Testis (tissue), 2 donors: ENCODE measurements at regions not wholly inside any gene's neighbourhood (a gene's known extent, or its start where the extent isn't known, plus 50 kb on each side); places are given as distances from the start of the nearest gene placed in this dataset.

Experiments
- DNase-seq: peaks from one replicate; pipeline ENCODE4 v3.0.0-alpha.2; 2019
- H3K27ac ChIP-seq, 2 donors: fragments of 200-600 bp; sonication (generic); one replicate each; pipeline ENCODE4 v1.5.1; 2019
- H3K27me3 ChIP-seq: fragments of 200-600 bp; sonication (generic); one replicate; pipeline ENCODE4 v1.5.1; 2019
- H3K36me3 ChIP-seq: fragments of 200-600 bp; sonication (generic); one replicate; pipeline ENCODE4 v1.5.1; 2017; ENCODE audit warnings: low read depth; ENCODE audit errors: missing control alignments
- H3K4me1 ChIP-seq: fragments of 200-600 bp; sonication (generic); one replicate; pipeline ENCODE4 v1.5.1; 2019
- H3K4me3 ChIP-seq, 2 donors: fragments of 200-600 bp; sonication (generic); one replicate each; pipeline ENCODE4 v1.5.1; 2017 to 2019
- H3K9me3 ChIP-seq: fragments of 200-600 bp; sonication (generic); one replicate; pipeline ENCODE4 v1.5.1; 2017
- CTCF ChIP-seq, 3 experiments: fragments of 450-650 bp in 2 of 3; fragments of 200-600 bp in 1 of 3; sonication (generic) in 1 of 3; IDR thresholded peaks; one replicate each; pipeline ENCODE4 v1.5.1; 2016 to 2019; ENCODE audit warnings: antibody characterized with exemption in 3 of 3, mild to moderate bottlenecking in 2 of 3, moderate library complexity in 1 of 3
- POLR2A ChIP-seq: fragments of 450-650 bp; IDR thresholded peaks from one replicate; pipeline ENCODE4 v1.6.1; 2017; ENCODE audit warnings: antibody characterized with exemption, mild to moderate bottlenecking, moderate library complexity
- WGBS, 2 donors: methylation state at CpG; one replicate each; pipeline ENCODE4 v1.1.5; 2018; 5-methylcytosine and 5-hydroxymethylcytosine counted together
- intact Hi-C: fragments of 100-400 bp; cut with DNase I; formaldehyde crosslinking; loops from one replicate; pipeline ENCODE4 v1.15.1; 2023; ENCODE audit warnings: low total_unique reads

GRCh38 chr6:122042960-122043735, 356.3 kb upstream of the HSF2 start:
- Histone ChIP-seq H3K4me3 (no peak overlapping the region), H3K9me3 (no peaks in the 10 kb centered on the region), H3K4me1 (no peaks in the 10 kb centered on the region), H3K27ac (no peak overlapping the region), H3K36me3 (no peaks in the 10 kb centered on the region), H3K27me3 (no peaks in the 10 kb centered on the region)
- no peak for DNase-seq
- intact Hi-C loops, result no loop called here
- no peak for TF ChIP-seq POLR2A
- TF ChIP-seq CTCF (IDR thresholded peaks at IDR 0.05), result no peak
- 47 to 48% methylated on average over 9 of the region's 9 CpGs for WGBS, 2 donors

- H3K4me3 ChIP-seq, result no peak overlapping the region
- no peaks in the 10 kb centered on the region for H3K27me3 ChIP-seq
- no peaks in the 10 kb centered on the region for H3K4me1 ChIP-seq
- intact Hi-C loops, result no loop called here
- DNase-seq, result no peak
- H3K36me3 ChIP-seq, result no peaks in the 10 kb centered on the region
- 64 to 70% methylated on average over 3 of the region's 3 CpGs for WGBS, 2 donors
- no peak overlapping the region for H3K27ac ChIP-seq
- no peaks in the 10 kb centered on the region for H3K9me3 ChIP-seq
- no peak for TF ChIP-seq CTCF (IDR thresholded peaks at IDR 0.05)
- TF ChIP-seq POLR2A, result no peak
These were observed 350.9 kb upstream of the HSF2 start for GRCh38 chr6:122048570-122048969.

- Histone ChIP-seq H3K4me1 (no peaks in the 10 kb centered on the region), H3K4me3 (no peak overlapping the region), H3K9me3 (no peaks in the 10 kb centered on the region), H3K27me3 (no peaks in the 10 kb centered on the region), H3K36me3 (no peaks in the 10 kb centered on the region), H3K27ac (no peak overlapping the region)
- no peak for DNase-seq
- intact Hi-C loops, result no loop called here
- WGBS, 2 donors, result 43 to 57% methylated on average over 6 of the region's 6 CpGs
- TF ChIP-seq POLR2A (no peak), CTCF (IDR thresholded peaks at IDR 0.05) (no peak)
These were observed 350.1 kb upstream of the HSF2 start for GRCh38 chr6:122049341-122049740.

GRCh38 chr6:122050242-122050755, 349.2 kb upstream of the HSF2 start:
- Histone ChIP-seq H3K27me3 (no peaks in the 10 kb centered on the region), H3K27ac (no peak overlapping the region), H3K9me3 (no peaks in the 10 kb centered on the region), H3K4me3 (no peak overlapping the region), H3K36me3 (no peaks in the 10 kb centered on the region), H3K4me1 (no peaks in the 10 kb centered on the region)
- DNase-seq, result no peak
- intact Hi-C loops, result no loop called here
- no peak for TF ChIP-seq CTCF (IDR thresholded peaks at IDR 0.05)
- TF ChIP-seq POLR2A, result no peak
